IPS-20b (cell line): ENCODE measurements at regions not wholly inside any gene's neighbourhood (a gene's known extent, or its start where the extent isn't known, plus 50 kb on each side); places are given as distances from the start of the nearest gene placed in this dataset.

Experiments
- H3K27ac ChIP-seq: one replicate; pipeline ENCODE4 v1.5.1; 2013; ENCODE audit warnings: low read length
- H3K27me3 ChIP-seq: 2 replicates; pipeline ENCODE4 v1.6.1; 2013; ENCODE audit warnings: mild to moderate bottlenecking, low read length, inconsistent platforms; ENCODE audit not compliant: insufficient read depth
- H3K36me3 ChIP-seq: 2 replicates; pipeline ENCODE4 v1.6.1; 2013; ENCODE audit warnings: low read depth, mild to moderate bottlenecking, inconsistent platforms, low read length, moderate library complexity; ENCODE audit not compliant: insufficient read depth
- H3K4me1 ChIP-seq: 2 replicates; pipeline ENCODE4 v1.6.1; 2013; ENCODE audit warnings: mild to moderate bottlenecking, control low read depth, inconsistent platforms, low read length, moderate library complexity; ENCODE audit not compliant: insufficient read depth
- H3K4me3 ChIP-seq: 2 replicates; pipeline ENCODE4 v1.5.1; 2013; ENCODE audit warnings: mild to moderate bottlenecking, low read length, inconsistent platforms
- H3K9ac ChIP-seq: 2 replicates; pipeline ENCODE4 v1.6.1; 2013; ENCODE audit warnings: low read depth, mild to moderate bottlenecking, inconsistent platforms, low read length, moderate library complexity
- H3K9me3 ChIP-seq: 2 replicates; pipeline ENCODE4 v1.6.1; 2013; ENCODE audit warnings: mild to moderate bottlenecking, low read depth, low read length, inconsistent platforms; ENCODE audit not compliant: insufficient read depth

GRCh38 chr16:8489580-8489979, 100.7 kb downstream of the TMEM114 start:
- H3K4me3 ChIP-seq = no peak overlapping the region
- no peak overlapping the region for H3K9ac ChIP-seq
- H3K9me3 ChIP-seq = no peaks in the 10 kb centered on the region
- H3K27me3 ChIP-seq = peaks cover 20% of the 10 kb centered on the region; the same call in 1 of the 2 replicates
- H3K36me3 ChIP-seq = no peaks in the 10 kb centered on the region
- no peak overlapping the region for H3K27ac ChIP-seq
- H3K4me1 ChIP-seq = peaks cover 4% of the 10 kb centered on the region; the same call in 1 of the 2 replicates

DNA sequence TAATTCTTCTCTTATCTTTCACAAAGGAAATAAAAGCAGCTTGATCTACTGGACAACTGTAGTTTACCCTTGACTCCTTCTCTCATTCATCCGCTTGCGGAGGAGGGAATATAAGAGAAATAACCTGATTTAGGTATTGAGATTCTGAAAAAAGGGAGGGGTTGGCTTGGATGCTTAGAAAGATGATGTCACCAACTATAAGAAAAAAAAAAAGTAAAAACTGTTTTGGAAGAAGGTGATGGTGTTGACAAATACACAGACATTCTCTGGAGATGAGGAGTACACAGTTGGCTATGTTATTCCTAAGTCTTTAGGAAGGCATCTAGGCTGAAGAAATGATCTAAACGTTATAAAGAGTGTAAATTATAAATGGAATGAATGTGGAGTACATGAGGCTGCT, 103.3 kb downstream of the TMEM114 start:
- H3K9ac ChIP-seq = no peak overlapping the region
- H3K4me3 ChIP-seq = no peak overlapping the region
- peaks cover 39% of the 10 kb centered on the region; the same call in 1 of the 2 replicates for H3K27me3 ChIP-seq
- H3K36me3 ChIP-seq = no peaks in the 10 kb centered on the region
- H3K4me1 ChIP-seq = no peaks in the 10 kb centered on the region
- H3K9me3 ChIP-seq = no peaks in the 10 kb centered on the region
- no peak overlapping the region for H3K27ac ChIP-seq

- Histone ChIP-seq H3K4me1 (no peaks in the 10 kb centered on the region), H3K27me3 (peaks cover 49% of the 10 kb centered on the region; the same call in 1 of the 2 replicates), H3K27ac (no peak overlapping the region), H3K9ac (no peak overlapping the region), H3K9me3 (no peaks in the 10 kb centered on the region), H3K36me3 (no peaks in the 10 kb centered on the region), H3K4me3 (no peak overlapping the region)
These were observed 106.9 kb downstream of the TMEM114 start for GRCh38 chr16:8483396-8483795.

DNA sequence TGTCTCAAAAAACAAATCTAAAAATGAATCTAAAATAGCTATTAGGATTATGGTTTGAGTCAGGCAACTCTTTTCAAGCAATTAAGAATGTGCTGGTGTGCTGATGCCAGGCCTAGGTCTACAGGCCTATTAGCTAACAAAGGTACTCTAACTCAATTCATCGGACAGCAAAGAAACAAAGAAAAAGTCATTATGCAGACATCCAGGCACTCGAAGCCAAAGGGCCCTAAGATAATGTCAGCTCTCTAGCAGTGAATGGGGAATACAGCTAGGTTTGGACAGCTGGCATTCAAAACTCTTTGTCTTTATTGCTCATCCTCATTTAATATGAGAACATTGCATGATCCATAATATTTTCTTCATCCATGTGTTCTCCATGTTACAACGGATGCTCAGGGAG, 108.5 kb downstream of the TMEM114 start:
- H3K36me3 ChIP-seq = no peaks in the 10 kb centered on the region
- H3K4me3 ChIP-seq = no peak overlapping the region
- no peaks in the 10 kb centered on the region for H3K9me3 ChIP-seq
- H3K27me3 ChIP-seq = peaks cover 46% of the 10 kb centered on the region; the same call in 1 of the 2 replicates
- no peak overlapping the region for H3K9ac ChIP-seq
- no peaks in the 10 kb centered on the region for H3K4me1 ChIP-seq
- no peak overlapping the region for H3K27ac ChIP-seq

DNA sequence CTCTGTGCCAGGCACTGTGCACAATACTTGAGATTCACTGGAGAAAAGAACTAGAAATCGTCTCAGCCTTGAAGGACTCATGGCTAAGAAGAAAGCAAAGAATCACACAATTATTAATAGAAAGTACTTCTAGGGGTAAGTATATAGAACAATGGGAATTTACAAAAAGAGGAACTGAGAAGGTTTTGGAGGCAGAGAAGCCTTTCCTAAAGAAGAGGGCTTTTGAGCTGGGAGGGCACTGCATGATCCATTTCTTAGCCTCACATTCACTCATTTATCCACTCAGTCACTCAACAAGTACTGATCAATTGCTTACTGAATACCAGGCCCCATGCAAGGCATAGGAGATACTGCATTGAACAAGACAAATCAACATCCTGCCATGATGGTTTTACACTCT, 113.5 kb downstream of the TMEM114 start:
- no peak overlapping the region for H3K9ac ChIP-seq
- H3K27me3 ChIP-seq = peaks cover 16% of the 10 kb centered on the region; the same call in 1 of the 2 replicates
- H3K4me1 ChIP-seq = no peaks in the 10 kb centered on the region
- no peaks in the 10 kb centered on the region for H3K36me3 ChIP-seq
- H3K9me3 ChIP-seq = no peaks in the 10 kb centered on the region
- no peak overlapping the region for H3K27ac ChIP-seq
- H3K4me3 ChIP-seq = no peak overlapping the region

DNA sequence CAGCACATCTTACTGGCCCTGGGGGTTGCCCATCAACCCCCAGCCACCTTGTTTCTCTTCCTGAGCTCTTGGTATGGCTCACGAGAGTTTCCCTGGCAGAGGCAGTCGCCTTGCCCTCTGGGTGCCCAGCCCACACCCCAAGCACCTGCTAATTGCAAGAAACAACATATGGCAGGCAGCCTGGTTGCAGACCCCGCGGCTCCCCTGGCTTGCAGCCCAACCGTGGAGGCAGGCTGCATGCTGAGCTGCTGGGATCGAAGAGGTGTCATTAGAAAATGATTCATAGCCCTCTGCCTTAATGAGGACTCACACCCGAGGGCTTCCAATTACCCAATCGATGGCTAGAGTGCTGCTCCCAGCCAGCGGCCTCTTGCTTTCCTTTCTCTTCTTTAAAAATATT, 115.7 kb downstream of the TMEM114 start:
- no peak overlapping the region for H3K27ac ChIP-seq
- no peaks in the 10 kb centered on the region for H3K36me3 ChIP-seq
- peaks cover 5% of the 10 kb centered on the region; the same call in 1 of the 2 replicates for H3K27me3 ChIP-seq
- no peak overlapping the region for H3K9ac ChIP-seq
- H3K4me3 ChIP-seq = no peak overlapping the region
- no peaks in the 10 kb centered on the region for H3K9me3 ChIP-seq
- no peaks in the 10 kb centered on the region for H3K4me1 ChIP-seq

DNA sequence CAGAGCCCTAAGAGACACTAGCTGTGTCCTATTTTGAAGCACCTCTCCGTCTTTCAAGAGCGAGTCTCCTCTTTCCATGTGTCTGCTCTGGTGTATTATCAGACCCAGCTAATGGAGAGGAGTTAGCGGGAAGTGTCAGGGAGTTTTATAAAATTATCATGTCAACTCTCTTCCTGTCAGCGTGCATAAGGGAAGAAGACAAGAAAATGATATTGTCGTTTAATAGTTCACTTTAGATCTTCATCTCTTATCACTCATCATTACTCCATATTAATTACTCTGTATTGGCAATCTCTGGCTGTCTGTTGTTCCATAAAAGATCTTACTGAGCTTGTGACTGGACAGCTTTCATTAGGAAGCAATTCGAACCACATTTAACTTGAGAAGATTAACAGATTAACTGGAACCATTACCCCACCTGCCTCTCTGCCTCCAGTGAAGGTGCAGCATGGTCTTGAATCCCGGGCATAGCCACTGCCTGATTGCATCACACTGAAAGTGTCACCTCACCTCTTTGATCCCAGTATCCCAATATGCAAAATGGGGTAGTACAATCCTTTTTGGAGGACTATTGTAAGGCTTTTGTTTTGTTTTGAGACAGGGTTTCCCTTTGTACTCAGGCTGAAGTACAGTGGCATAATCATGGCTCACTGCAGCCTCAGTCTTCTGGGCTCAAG, 121.1 kb downstream of the TMEM114 start:
- Histone ChIP-seq H3K27ac (no peak overlapping the region), H3K27me3 (no peaks in the 10 kb centered on the region; the same call in 1 of the 2 replicates), H3K9ac (no peak overlapping the region), H3K4me1 (no peaks in the 10 kb centered on the region), H3K4me3 (no peak overlapping the region), H3K9me3 (no peaks in the 10 kb centered on the region), H3K36me3 (no peaks in the 10 kb centered on the region)

GRCh38 chr16:8464979-8465378, 125.3 kb downstream of the TMEM114 start:
- H3K4me3 ChIP-seq = no peak overlapping the region

GRCh38 chr16:8459085-8459733, 131.1 kb downstream of the TMEM114 start:
- 0 out of 2 replicates have a peak, but pooled peaks cover 6% of the 10 kb centered on the region for H3K9me3 ChIP-seq
- H3K9ac ChIP-seq = no peak overlapping the region
- no peaks in the 10 kb centered on the region for H3K4me1 ChIP-seq
- H3K27ac ChIP-seq = no peak overlapping the region
- H3K36me3 ChIP-seq = no peaks in the 10 kb centered on the region
- no peak overlapping the region for H3K4me3 ChIP-seq
- no peaks in the 10 kb centered on the region; the same call in 1 of the 2 replicates for H3K27me3 ChIP-seq

More at GRCh38 chr16:8464979-8465378, 125.3 kb downstream of the TMEM114 start:
- H3K9ac ChIP-seq = no peak overlapping the region
- H3K4me1 ChIP-seq = no peaks in the 10 kb centered on the region
- H3K27me3 ChIP-seq = no peaks in the 10 kb centered on the region; the same call in 1 of the 2 replicates
- no peaks in the 10 kb centered on the region for H3K9me3 ChIP-seq
- no peak overlapping the region for H3K27ac ChIP-seq
- no peaks in the 10 kb centered on the region for H3K36me3 ChIP-seq

- no peak overlapping the region for H3K27ac ChIP-seq
- no peak overlapping the region for H3K9ac ChIP-seq
- no peaks in the 10 kb centered on the region for H3K36me3 ChIP-seq
These were observed 131.7 kb downstream of the TMEM114 start for GRCh38 chr16:8458481-8459046.

GRCh38 chr16:8453359-8453758, 137.0 kb downstream of the TMEM114 start:
- no peak overlapping the region for H3K9ac ChIP-seq
- 0 out of 2 replicates have a peak, but pooled peaks cover 6% of the 10 kb centered on the region for H3K9me3 ChIP-seq
- H3K4me1 ChIP-seq = no peaks in the 10 kb centered on the region
- no peaks in the 10 kb centered on the region for H3K27me3 ChIP-seq
- H3K27ac ChIP-seq = no peak overlapping the region
- no peaks in the 10 kb centered on the region for H3K36me3 ChIP-seq
- H3K4me3 ChIP-seq = no peak overlapping the region

More at GRCh38 chr16:8458481-8459046, 131.7 kb downstream of the TMEM114 start:
- Histone ChIP-seq H3K9me3 (0 out of 2 replicates have a peak, but pooled peaks cover 6% of the 10 kb centered on the region), H3K27me3 (no peaks in the 10 kb centered on the region; the same call in 1 of the 2 replicates), H3K4me3 (no peak overlapping the region), H3K4me1 (no peaks in the 10 kb centered on the region)
